Stomach (tissue), 4 donors: ENCODE measurements at regions not wholly inside any gene's neighbourhood (a gene's known extent, or its start where the extent isn't known, plus 50 kb on each side); places are given as distances from the start of the nearest gene placed in this dataset.

Source experiments
- CTCF ChIP-seq, 7 experiments: fragments of 450-650 bp in 4 of 7; fragments of 200-600 bp in 3 of 7; sonication (generic) in 3 of 7; IDR thresholded peaks; one replicate each; pipeline ENCODE4 v1.5.1; 2016 to 2019; ENCODE audit warnings: antibody characterized with exemption in 7 of 7, control low read depth in 2 of 7, mild to moderate bottlenecking in 1 of 7
- POLR2A ChIP-seq, 4 donors: fragments of 450-650 bp; IDR thresholded peaks; one replicate each; pipeline ENCODE4 v1.6.1; 2016; ENCODE audit warnings: antibody characterized with exemption in 4 of 4, control low read depth in 2 of 4, mild to moderate bottlenecking in 1 of 4, moderate library complexity in 1 of 4
- POLR2AphosphoS5 ChIP-seq, 3 donors: sonication (generic); formaldehyde crosslinking; IDR thresholded peaks; one replicate each; pipeline ENCODE4 v1.6.1; 2016; ENCODE audit warnings: antibody characterized with exemption in 3 of 3

GRCh38 chr13:80096383-80096782, 244.5 kb downstream of the SPRY2 start:
- TF ChIP-seq POLR2A (IDR thresholded peaks at IDR 0.05) (no peak), CTCF (IDR thresholded peaks at IDR 0.05) (no peak), POLR2AphosphoS5 (IDR thresholded peaks at IDR 0.05) (no peak)
